Gastroesophageal sphincter (tissue), 3 donors: ENCODE measurements at regions not wholly inside any gene's neighbourhood (a gene's known extent, or its start where the extent isn't known, plus 50 kb on each side); places are given as distances from the start of the nearest gene placed in this dataset.

Source experiments
- POLR2A ChIP-seq, 2 donors: fragments of 450-650 bp; IDR thresholded peaks; one replicate each; pipeline ENCODE4 v1.6.1; 2017; ENCODE audit warnings: antibody characterized with exemption in 2 of 2, mild to moderate bottlenecking in 2 of 2, moderate library complexity in 1 of 2
- POLR2AphosphoS5 ChIP-seq: sonication (generic); formaldehyde crosslinking; IDR thresholded peaks from one replicate; pipeline ENCODE4 v1.6.1; 2017; ENCODE audit warnings: antibody characterized with exemption
- TF ChIP-seq, protein P1 (sequence below), 4 experiments: fragments of 200-600 bp in 2 of 4; fragments of 450-650 bp in 2 of 4; sonication (generic) in 1 of 4; IDR thresholded peaks; one replicate each; pipeline ENCODE4 v1.5.1; 2017 to 2019; ENCODE audit warnings: antibody characterized with exemption in 4 of 4, mild to moderate bottlenecking in 2 of 4, moderate library complexity in 2 of 4

GRCh38 chr7:85725026-85725425, 538.2 kb upstream of the SEMA3D start:
- TF ChIP-seq, protein P1, sequence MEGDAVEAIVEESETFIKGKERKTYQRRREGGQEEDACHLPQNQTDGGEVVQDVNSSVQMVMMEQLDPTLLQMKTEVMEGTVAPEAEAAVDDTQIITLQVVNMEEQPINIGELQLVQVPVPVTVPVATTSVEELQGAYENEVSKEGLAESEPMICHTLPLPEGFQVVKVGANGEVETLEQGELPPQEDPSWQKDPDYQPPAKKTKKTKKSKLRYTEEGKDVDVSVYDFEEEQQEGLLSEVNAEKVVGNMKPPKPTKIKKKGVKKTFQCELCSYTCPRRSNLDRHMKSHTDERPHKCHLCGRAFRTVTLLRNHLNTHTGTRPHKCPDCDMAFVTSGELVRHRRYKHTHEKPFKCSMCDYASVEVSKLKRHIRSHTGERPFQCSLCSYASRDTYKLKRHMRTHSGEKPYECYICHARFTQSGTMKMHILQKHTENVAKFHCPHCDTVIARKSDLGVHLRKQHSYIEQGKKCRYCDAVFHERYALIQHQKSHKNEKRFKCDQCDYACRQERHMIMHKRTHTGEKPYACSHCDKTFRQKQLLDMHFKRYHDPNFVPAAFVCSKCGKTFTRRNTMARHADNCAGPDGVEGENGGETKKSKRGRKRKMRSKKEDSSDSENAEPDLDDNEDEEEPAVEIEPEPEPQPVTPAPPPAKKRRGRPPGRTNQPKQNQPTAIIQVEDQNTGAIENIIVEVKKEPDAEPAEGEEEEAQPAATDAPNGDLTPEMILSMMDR (IDR thresholded peaks at IDR 0.05), result no peak
- TF ChIP-seq POLR2A (IDR thresholded peaks at IDR 0.05) (no peak), POLR2AphosphoS5 (no peak)
